ENCODE measurements at regions not wholly inside any gene's neighbourhood (a gene's known extent, or its start where the extent isn't known, plus 50 kb on each side); places are given as distances from the start of the nearest gene placed in this dataset.
"Not testable (repeated sequence)": the region's sequence is repeated elsewhere in the genome, so short reads cannot be mapped to it uniquely, and the experiment has no call there.

DNA sequence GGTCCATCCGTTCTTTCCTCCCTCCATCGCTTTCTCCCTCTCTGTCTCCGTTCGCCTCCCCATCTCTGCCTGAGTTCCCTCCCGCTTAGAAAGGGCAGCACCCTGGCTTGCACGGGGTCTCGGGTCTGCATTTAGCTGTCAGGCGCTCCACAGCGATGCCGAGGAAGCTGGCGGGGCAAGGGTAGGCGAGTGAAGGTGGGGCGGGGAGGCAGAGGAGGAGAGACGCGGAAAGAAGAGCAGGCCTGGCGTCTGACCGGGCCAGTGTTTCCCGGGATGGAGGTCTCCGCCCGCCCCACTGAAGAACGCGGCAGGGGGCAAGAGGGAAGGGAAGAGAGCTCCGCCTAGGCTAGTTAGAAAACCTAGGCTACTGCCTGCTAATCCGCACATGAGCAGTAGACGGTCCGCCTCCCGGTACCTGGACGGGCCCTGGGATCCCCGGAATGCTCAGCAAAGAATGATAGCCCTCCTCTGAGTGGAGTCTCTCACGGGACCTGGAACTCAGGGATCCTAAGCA is 3922.5 kb upstream of the OR11H1 start:
- Histone ChIP-seq H3K27me3 (ENCODE audit: control insufficient read depth, insufficient read depth, low read length, poor library complexity, severe bottlenecking) (no peaks in the 10 kb centered on the region), H3K9me3 (ENCODE audit: control insufficient read depth, low read length) (peaks cover 62% of the 10 kb centered on the region), H3K27ac (ENCODE audit: low read depth, low read length) (no peak overlapping the region), H3K36me3 (ENCODE audit: control insufficient read depth, insufficient read depth, low read length) (no peaks in the 10 kb centered on the region), H3K4me1 (ENCODE audit: control insufficient read depth, insufficient read depth, low read length) (no peaks in the 10 kb centered on the region), H3K4me3 (ENCODE audit: low read length) (no peak overlapping the region), H3K9ac (ENCODE audit: extremely low read depth, low read length, poor library complexity, severe bottlenecking) (no peak overlapping the region)
- DNase-seq, result no peak
- Mint-ChIP-seq H3K4me1 (no peaks in the 10 kb centered on the region), H3K36me3 (ENCODE audit: low read depth) (no peaks in the 10 kb centered on the region), H3K9me3 (peaks cover 97% of the 10 kb centered on the region), H3K4me3 (no peak overlapping the region), H3K27ac (no peak overlapping the region), H3K27me3 (ENCODE audit: insufficient read depth) (peaks cover 1% of the 10 kb centered on the region)
- TF ChIP-seq, protein P1, sequence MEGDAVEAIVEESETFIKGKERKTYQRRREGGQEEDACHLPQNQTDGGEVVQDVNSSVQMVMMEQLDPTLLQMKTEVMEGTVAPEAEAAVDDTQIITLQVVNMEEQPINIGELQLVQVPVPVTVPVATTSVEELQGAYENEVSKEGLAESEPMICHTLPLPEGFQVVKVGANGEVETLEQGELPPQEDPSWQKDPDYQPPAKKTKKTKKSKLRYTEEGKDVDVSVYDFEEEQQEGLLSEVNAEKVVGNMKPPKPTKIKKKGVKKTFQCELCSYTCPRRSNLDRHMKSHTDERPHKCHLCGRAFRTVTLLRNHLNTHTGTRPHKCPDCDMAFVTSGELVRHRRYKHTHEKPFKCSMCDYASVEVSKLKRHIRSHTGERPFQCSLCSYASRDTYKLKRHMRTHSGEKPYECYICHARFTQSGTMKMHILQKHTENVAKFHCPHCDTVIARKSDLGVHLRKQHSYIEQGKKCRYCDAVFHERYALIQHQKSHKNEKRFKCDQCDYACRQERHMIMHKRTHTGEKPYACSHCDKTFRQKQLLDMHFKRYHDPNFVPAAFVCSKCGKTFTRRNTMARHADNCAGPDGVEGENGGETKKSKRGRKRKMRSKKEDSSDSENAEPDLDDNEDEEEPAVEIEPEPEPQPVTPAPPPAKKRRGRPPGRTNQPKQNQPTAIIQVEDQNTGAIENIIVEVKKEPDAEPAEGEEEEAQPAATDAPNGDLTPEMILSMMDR (conservative IDR thresholded peaks at IDR 0.05), result no peak
- 88 to 90% methylated on average over 23 to 30 of the region's 30 CpGs for WGBS, 2 experiments (ENCODE audit: insufficient coverage in 1 of 2, insufficient read length in 1 of 2)

DNA sequence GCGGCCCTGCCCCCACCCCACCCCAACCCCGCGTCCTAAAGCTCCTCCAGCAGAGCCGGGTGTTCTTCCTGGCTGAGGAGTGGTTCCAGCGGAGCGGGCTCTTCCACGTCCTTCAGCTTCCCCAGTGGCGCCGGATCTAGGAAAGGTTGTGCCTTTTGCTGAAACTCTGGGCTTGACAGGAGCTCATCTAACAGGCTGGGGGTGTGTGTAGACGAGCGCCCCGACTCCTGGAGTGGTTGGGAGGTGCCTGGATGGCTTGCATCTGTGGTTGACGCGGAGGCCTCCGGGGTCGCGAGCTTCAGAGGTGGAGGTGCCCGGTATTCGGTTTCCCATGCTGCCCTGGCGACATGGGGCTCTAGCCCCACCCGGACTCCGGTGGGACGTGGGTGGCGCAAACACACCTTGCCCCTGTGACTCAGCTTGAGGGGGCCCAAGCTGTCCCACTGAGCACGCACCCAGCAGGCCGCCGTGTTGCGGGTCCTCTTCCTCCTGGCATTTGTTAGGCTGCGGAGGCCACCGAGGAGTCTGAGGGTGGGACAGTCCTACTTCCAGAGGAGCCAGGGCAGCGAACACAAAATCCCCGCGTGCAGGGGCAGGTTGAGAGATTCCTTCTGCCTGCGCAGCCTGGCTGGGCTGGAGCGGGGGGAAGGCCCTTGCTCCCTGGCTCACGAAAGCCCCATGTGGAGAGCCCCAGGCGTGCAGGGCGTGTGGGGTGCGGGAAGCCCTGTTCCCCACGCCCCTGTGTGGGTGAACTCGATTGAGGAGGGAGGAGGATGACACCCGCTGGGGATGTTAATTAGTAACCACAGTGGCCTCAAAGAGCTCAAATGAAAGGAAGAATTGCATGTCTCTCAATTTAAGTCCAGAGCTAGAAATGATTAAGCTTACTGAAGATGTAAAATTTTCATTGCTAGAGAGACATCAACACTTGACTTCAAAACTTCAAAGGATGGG is 3921.7 kb upstream of the OR11H1 start:
- not testable (repeated sequence) for H3K27ac Mint-ChIP-seq; H3K4me3 Mint-ChIP-seq; H3K4me1 ChIP-seq (ENCODE audit: control insufficient read depth, insufficient read depth, low read length); H3K9ac ChIP-seq (ENCODE audit: extremely low read depth, low read length, poor library complexity, severe bottlenecking); H3K36me3 Mint-ChIP-seq (ENCODE audit: low read depth); DNase-seq; H3K4me3 ChIP-seq (ENCODE audit: low read length); H3K27ac ChIP-seq (ENCODE audit: low read depth, low read length); H3K27me3 ChIP-seq (ENCODE audit: control insufficient read depth, insufficient read depth, low read length, poor library complexity, severe bottlenecking); H3K4me1 Mint-ChIP-seq; H3K36me3 ChIP-seq (ENCODE audit: control insufficient read depth, insufficient read depth, low read length); H3K27me3 Mint-ChIP-seq (ENCODE audit: insufficient read depth)
- 90% methylated on average over 24 to 42 of the region's 42 CpGs for WGBS, 2 experiments (ENCODE audit: insufficient coverage in 1 of 2, insufficient read length in 1 of 2)
- peaks cover 65% of the 10 kb centered on the region for H3K9me3 ChIP-seq (ENCODE audit: control insufficient read depth, low read length)
- H3K9me3 Mint-ChIP-seq, result peaks cover 97% of the 10 kb centered on the region

DNA sequence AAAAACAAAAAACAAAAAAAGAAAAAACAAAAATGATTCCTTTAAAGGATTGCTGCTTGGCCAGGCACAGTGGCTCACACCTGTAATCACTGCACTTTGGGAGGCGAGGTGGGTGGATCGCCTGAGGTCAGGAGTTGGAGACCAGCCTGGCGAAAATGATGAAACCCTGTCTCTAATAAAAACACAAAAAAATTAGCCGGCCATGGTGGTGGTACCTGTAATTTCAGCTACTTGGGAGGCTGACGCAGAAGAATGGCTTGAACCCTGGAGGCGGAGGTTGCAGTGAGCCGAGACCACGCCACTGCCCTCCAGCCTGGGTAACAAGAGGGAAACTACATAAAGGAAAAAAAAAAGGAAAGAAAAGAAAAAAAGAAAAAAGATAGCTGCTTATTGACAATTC is 3920.8 kb upstream of the OR11H1 start:
- not testable (repeated sequence) for H3K4me3 Mint-ChIP-seq; H3K4me3 ChIP-seq (ENCODE audit: low read length); H3K4me1 ChIP-seq (ENCODE audit: control insufficient read depth, insufficient read depth, low read length); H3K27ac Mint-ChIP-seq; H3K27me3 ChIP-seq (ENCODE audit: control insufficient read depth, insufficient read depth, low read length, poor library complexity, severe bottlenecking); H3K27ac ChIP-seq (ENCODE audit: low read depth, low read length); H3K9ac ChIP-seq (ENCODE audit: extremely low read depth, low read length, poor library complexity, severe bottlenecking); H3K27me3 Mint-ChIP-seq (ENCODE audit: insufficient read depth); H3K36me3 ChIP-seq (ENCODE audit: control insufficient read depth, insufficient read depth, low read length); H3K4me1 Mint-ChIP-seq; DNase-seq; H3K36me3 Mint-ChIP-seq (ENCODE audit: low read depth)
- 83 to 90% methylated on average over 8 of the region's 8 CpGs for WGBS, 2 experiments (ENCODE audit: insufficient coverage in 1 of 2, insufficient read length in 1 of 2)
- H3K9me3 ChIP-seq (ENCODE audit: control insufficient read depth, low read length), result peaks cover 71% of the 10 kb centered on the region
- H3K9me3 Mint-ChIP-seq, result peaks cover 97% of the 10 kb centered on the region

DNA sequence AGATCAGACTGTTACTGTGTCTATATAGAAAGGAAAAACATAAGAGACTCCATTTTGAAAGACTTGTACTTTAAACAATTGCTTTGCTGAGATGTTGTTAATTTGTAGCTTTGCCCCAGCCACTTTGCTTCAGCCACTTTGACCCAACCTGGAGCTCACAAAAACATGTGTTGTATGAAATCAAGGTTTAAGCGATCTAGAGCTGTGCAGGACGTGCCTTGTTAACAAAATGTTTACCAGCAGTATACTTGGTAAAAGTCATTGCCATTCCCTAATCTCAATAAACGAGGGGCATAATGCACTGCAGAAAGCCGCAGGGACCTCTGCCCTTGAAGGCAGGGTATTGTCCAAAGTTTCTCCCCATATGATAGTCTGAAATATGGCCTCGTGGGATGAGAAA is 3919.5 kb upstream of the OR11H1 start:
- H3K4me1 Mint-ChIP-seq, result not testable (repeated sequence)

DNA sequence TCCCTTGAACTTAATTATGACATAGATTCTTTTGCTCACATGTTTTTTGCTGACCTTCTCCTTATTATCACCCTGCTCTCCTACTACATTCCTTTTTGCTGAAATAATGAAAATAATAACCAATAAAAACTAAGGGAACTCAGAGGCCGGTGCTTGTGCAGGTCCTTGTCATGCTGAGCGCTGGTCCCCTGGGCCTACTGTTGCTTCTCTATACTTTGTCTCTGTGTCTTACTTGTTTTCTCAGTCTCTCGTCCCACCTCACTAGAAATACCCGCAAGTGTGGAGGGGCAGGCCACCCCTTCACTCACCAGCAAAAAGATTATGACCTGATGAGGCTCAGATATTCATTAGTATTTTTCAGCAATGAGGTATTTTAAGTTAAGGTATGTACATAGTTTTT is 3918.8 kb upstream of the OR11H1 start:
- H3K4me1 ChIP-seq (ENCODE audit: control insufficient read depth, insufficient read depth, low read length); H3K9ac ChIP-seq (ENCODE audit: extremely low read depth, low read length, poor library complexity, severe bottlenecking); H3K36me3 ChIP-seq (ENCODE audit: control insufficient read depth, insufficient read depth, low read length); H3K4me3 Mint-ChIP-seq; H3K4me1 Mint-ChIP-seq; H3K27me3 ChIP-seq (ENCODE audit: control insufficient read depth, insufficient read depth, low read length, poor library complexity, severe bottlenecking); H3K27me3 Mint-ChIP-seq (ENCODE audit: insufficient read depth); H3K27ac Mint-ChIP-seq; H3K4me3 ChIP-seq (ENCODE audit: low read length); H3K36me3 Mint-ChIP-seq (ENCODE audit: low read depth); H3K27ac ChIP-seq (ENCODE audit: low read depth, low read length); DNase-seq: not testable (repeated sequence)
- H3K9me3 ChIP-seq (ENCODE audit: control insufficient read depth, low read length), result peaks cover 75% of the 10 kb centered on the region
- H3K9me3 Mint-ChIP-seq, result peaks cover 97% of the 10 kb centered on the region
- WGBS, 2 experiments (ENCODE audit: insufficient coverage in 1 of 2, insufficient read length in 1 of 2), result 85 to 93% methylated on average over 3 of the region's 4 CpGs

More for the DNA sequence above, 3919.5 kb upstream of the OR11H1 start:
- not testable (repeated sequence) for H3K4me3 ChIP-seq (ENCODE audit: low read length); H3K27ac ChIP-seq (ENCODE audit: low read depth, low read length); H3K9ac ChIP-seq (ENCODE audit: extremely low read depth, low read length, poor library complexity, severe bottlenecking); H3K36me3 Mint-ChIP-seq (ENCODE audit: low read depth); H3K36me3 ChIP-seq (ENCODE audit: control insufficient read depth, insufficient read depth, low read length); DNase-seq; H3K4me3 Mint-ChIP-seq; H3K27me3 ChIP-seq (ENCODE audit: control insufficient read depth, insufficient read depth, low read length, poor library complexity, severe bottlenecking); H3K27me3 Mint-ChIP-seq (ENCODE audit: insufficient read depth); H3K4me1 ChIP-seq (ENCODE audit: control insufficient read depth, insufficient read depth, low read length); H3K27ac Mint-ChIP-seq
- WGBS, 2 experiments (ENCODE audit: insufficient coverage in 1 of 2, insufficient read length in 1 of 2), result 62 to 71% methylated on average over 5 of the region's 5 CpGs
- peaks cover 97% of the 10 kb centered on the region for H3K9me3 Mint-ChIP-seq
- H3K9me3 ChIP-seq (ENCODE audit: control insufficient read depth, low read length), result peaks cover 73% of the 10 kb centered on the region

DNA sequence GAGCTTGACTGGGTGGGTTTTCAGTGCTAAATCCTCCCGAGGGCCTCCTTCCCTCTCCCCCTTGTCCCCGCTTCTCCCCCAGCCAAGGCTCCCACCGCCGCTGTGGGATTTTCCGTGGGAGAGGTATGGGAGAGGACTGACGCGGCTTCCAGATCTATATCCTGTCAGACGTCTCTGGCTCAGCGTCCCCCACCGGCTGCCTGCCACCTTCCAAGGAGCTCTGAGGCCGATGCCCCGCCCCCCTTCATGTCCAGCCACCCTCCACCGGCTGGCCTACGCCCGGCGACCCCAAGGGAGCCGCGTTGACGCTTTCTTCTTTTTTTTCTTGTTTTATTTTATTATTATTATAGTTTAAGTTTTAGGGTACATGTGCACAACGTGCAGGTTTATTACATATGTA is 3916.7 kb upstream of the OR11H1 start:
- H3K27me3 ChIP-seq (ENCODE audit: control insufficient read depth, insufficient read depth, low read length, poor library complexity, severe bottlenecking), result not testable (repeated sequence)
- peaks cover 97% of the 10 kb centered on the region for H3K9me3 Mint-ChIP-seq
- WGBS, 2 experiments (ENCODE audit: insufficient coverage in 1 of 2, insufficient read length in 1 of 2), result 88 to 100% methylated on average over 3 to 15 of the region's 20 CpGs

More for the DNA sequence above, 3916.7 kb upstream of the OR11H1 start:
- not testable (repeated sequence) for H3K4me3 ChIP-seq (ENCODE audit: low read length); H3K9ac ChIP-seq (ENCODE audit: extremely low read depth, low read length, poor library complexity, severe bottlenecking); H3K27ac Mint-ChIP-seq; H3K36me3 ChIP-seq (ENCODE audit: control insufficient read depth, insufficient read depth, low read length); H3K27me3 Mint-ChIP-seq (ENCODE audit: insufficient read depth); H3K4me1 ChIP-seq (ENCODE audit: control insufficient read depth, insufficient read depth, low read length); H3K27ac ChIP-seq (ENCODE audit: low read depth, low read length); DNase-seq; H3K4me1 Mint-ChIP-seq; H3K4me3 Mint-ChIP-seq
- peaks cover 11% of the 10 kb centered on the region for H3K36me3 Mint-ChIP-seq (ENCODE audit: low read depth)
- H3K9me3 ChIP-seq (ENCODE audit: control insufficient read depth, low read length), result peaks cover 73% of the 10 kb centered on the region
